Retinal pigment epithelial cell (primary cell): ENCODE measurements at regions not wholly inside any gene's neighbourhood (a gene's known extent, or its start where the extent isn't known, plus 50 kb on each side); places are given as distances from the start of the nearest gene placed in this dataset.

Experiments
- DNase-seq: peaks from one replicate; pipeline ENCODE4 v3.0.0-alpha.2; 2010; ENCODE audit warnings: low read depth
- H3K4me3 ChIP-seq: 2 replicates; pipeline ENCODE4 v1.5.1; 2011; ENCODE audit warnings: mild to moderate bottlenecking, low read length, control low read depth, moderate library complexity
- CTCF ChIP-seq: conservative IDR thresholded peaks from 2 replicates; pipeline ENCODE4 v1.5.1; 2011; ENCODE audit warnings: low read depth, low read length, control low read depth, inconsistent platforms

GRCh38 chr1:193325771-193326170 is 139.4 kb upstream of the B3GALT2 start:
- H3K4me3 ChIP-seq = no peak overlapping the region
- TF ChIP-seq CTCF = no peak
- DNase-seq = no peak

GRCh38 chr1:193325042-193325441 is 138.6 kb upstream of the B3GALT2 start:
- H3K4me3 ChIP-seq = no peak overlapping the region
- DNase-seq = no peak
- TF ChIP-seq CTCF = no peak

GRCh38 chr1:193322211-193322610 is 135.8 kb upstream of the B3GALT2 start:
- peak; percentile 54 for DNase-seq
- no peak for TF ChIP-seq CTCF
- no peak overlapping the region for H3K4me3 ChIP-seq

GRCh38 chr1:193321242-193321840 is 134.9 kb upstream of the B3GALT2 start:
- no peak for TF ChIP-seq CTCF
- no peak overlapping the region for H3K4me3 ChIP-seq
- DNase-seq = no peak

- H3K4me3 ChIP-seq = no peak overlapping the region
- DNase-seq = no peak
- TF ChIP-seq CTCF = no peak
These were observed 133.9 kb upstream of the B3GALT2 start for GRCh38 chr1:193320270-193320669.

GRCh38 chr1:193318347-193318746 is 131.9 kb upstream of the B3GALT2 start:
- no peak for DNase-seq
- H3K4me3 ChIP-seq = no peak overlapping the region
- no peak for TF ChIP-seq CTCF

GRCh38 chr1:193313354-193314140 is 127.1 kb upstream of the B3GALT2 start:
- H3K4me3 ChIP-seq = no peak overlapping the region
- DNase-seq = no peak
- no peak for TF ChIP-seq CTCF
